A549 (cell line): ENCODE measurements at regions not wholly inside any gene's neighbourhood (a gene's known extent, or its start where the extent isn't known, plus 50 kb on each side); places are given as distances from the start of the nearest gene placed in this dataset.

Source experiments
- ATAC-seq, 2 experiments: fragments of 200-7000 bp in 1 of 2; fragments of >200 bp in 1 of 2; cut with Nextera tagmentation in 1 of 2; cut with Tn5 transposase in 1 of 2; 3 replicates each; pipeline versions ENCODE4 v1.8.0 to v1.9.1; 2018 to 2020; ENCODE audit warnings: mild to moderate bottlenecking in 1 of 2, moderate library complexity in 1 of 2
- CTCF ChIA-PET: fragments of 300-600 bp; sonication (Branson Sonifier 250); formaldehyde crosslinking; extraction: SDS; loops from one replicate; lab custom pipeline; 2021; ENCODE audit warnings: antibody characterized with exemption, inconsistent platforms; lab: Yijun Ruan, JAX
- POLR2A ChIA-PET: fragments of 350-600 bp; formaldehyde crosslinking; extraction: SDS; loops from one replicate; lab custom pipeline; 2021; ENCODE audit warnings: antibody characterized with exemption, inconsistent platforms; lab: Yijun Ruan, JAX
- DNase-seq, 2 experiments: peaks; one replicate each; pipeline versions ENCODE4 v3.0.0 to v3.0.0-alpha.2; 2011 to 2016; ENCODE audit warnings: low read depth in 1 of 2, low spot score in 1 of 2
- FAIRE-seq: peaks from 2 replicates; lab custom pipeline; 2011; peaks lifted over from hg19 to GRCh38; lab: Jason Lieb, UNC
- H3K27ac ChIP-seq, 2 experiments: fragments of >200 bp; sonication (Bioruptor Twin); formaldehyde crosslinking; 3 replicates each; pipeline ENCODE4 v1.5.1; 2016 to 2017
- H3K4me1 ChIP-seq: fragments of >200 bp; sonication (Bioruptor Twin); formaldehyde crosslinking; 3 replicates; pipeline ENCODE4 v1.6.1; 2016
- H3K4me2 ChIP-seq: fragments of >200 bp; sonication (Bioruptor Twin); formaldehyde crosslinking; 3 replicates; pipeline ENCODE4 v1.6.1; 2016
- H3K4me3 ChIP-seq: fragments of >200 bp; sonication (Bioruptor Twin); formaldehyde crosslinking; 3 replicates; pipeline ENCODE4 v1.5.1; 2016
- H3K9me3 ChIP-seq: fragments of >200 bp; sonication (Bioruptor Twin); formaldehyde crosslinking; 3 replicates; pipeline ENCODE4 v1.6.1; 2016
- BCL3 ChIP-seq: fragments of >200 bp; sonication (Bioruptor Twin); formaldehyde crosslinking; IDR thresholded peaks from 3 replicates; pipeline ENCODE4 v1.6.1; 2016
- CBX8 ChIP-seq: fragments of 200-600 bp; sonication (generic); IDR thresholded peaks from 2 replicates; pipeline ENCODE4 v1.6.1; 2016
- CEBPB ChIP-seq, 2 experiments: fragments of >200 bp in 1 of 2; sonication (Bioruptor Twin) in 1 of 2; formaldehyde crosslinking in 1 of 2; IDR thresholded peaks; 2 replicates each; pipeline ENCODE4 v1.6.1; 2012 to 2016
- CHD4 ChIP-seq: fragments of 200-600 bp; sonication (generic); IDR thresholded peaks from 2 replicates; pipeline ENCODE4 v1.6.1; 2016; ENCODE audit warnings: antibody characterized with exemption, mild to moderate bottlenecking, borderline replicate concordance
- EHF ChIP-seq: fragments of 250-450 bp; sonication (Bioruptor Pico); IDR thresholded peaks from 2 replicates; pipeline ENCODE4 v1.5.0; 2020; ENCODE audit warnings: mild to moderate bottlenecking
- ELK1 ChIP-seq: fragments of 150-350 bp; IDR thresholded peaks from 2 replicates; pipeline ENCODE4 v1.6.1; 2014; ENCODE audit warnings: low read depth, mild to moderate bottlenecking, low read length
- FOSL2 ChIP-seq, 2 experiments: fragments of 450-650 bp in 1 of 2; fragments of >200 bp in 1 of 2; sonication (Bioruptor Twin) in 1 of 2; formaldehyde crosslinking; IDR thresholded peaks; 2 replicates each; pipeline versions ENCODE4 v1.5.0 to v1.6.1; 2016 to 2020; ENCODE audit warnings: mild to moderate bottlenecking in 1 of 2, moderate library complexity in 1 of 2
- FOXS1 ChIP-seq: fragments of 250-450 bp; sonication (Bioruptor Pico); IDR thresholded peaks from 2 replicates; pipeline ENCODE4 v1.5.0; 2020; ENCODE audit warnings: mild to moderate bottlenecking, moderate library complexity
- HDAC2 ChIP-seq: fragments of 200-600 bp; sonication (generic); IDR thresholded peaks from 2 replicates; pipeline ENCODE4 v1.6.1; 2016
- MYC ChIP-seq: IDR thresholded peaks from 2 replicates; pipeline ENCODE4 v1.6.1; 2012; ENCODE audit warnings: mild to moderate bottlenecking, inconsistent platforms, low read length, improper control_type of control experiment, borderline replicate concordance
- NFE2L2 ChIP-seq: fragments of 150-350 bp; conservative IDR thresholded peaks from 2 replicates; pipeline ENCODE4 v1.6.1; 2014; ENCODE audit warnings: low read length
- POLR2AphosphoS2 ChIP-seq: conservative IDR thresholded peaks from 2 replicates; pipeline ENCODE4 v1.6.1; 2012; ENCODE audit warnings: low read length, improper control_type of control experiment, inconsistent platforms
- REST ChIP-seq: fragments of 200-600 bp; sonication (generic); IDR thresholded peaks from 2 replicates; pipeline ENCODE4 v1.6.1; 2016; ENCODE audit warnings: antibody characterized with exemption, mild to moderate bottlenecking, moderate library complexity
- SMC3 ChIP-seq: fragments of >200 bp; sonication (Bioruptor Twin); formaldehyde crosslinking; IDR thresholded peaks from 3 replicates; pipeline ENCODE4 v1.6.1; 2018; ENCODE audit warnings: inconsistent platforms
- SREBF2 ChIP-seq: fragments of 450-650 bp; IDR thresholded peaks from 2 replicates; pipeline ENCODE4 v1.6.1; 2014; ENCODE audit warnings: mild to moderate bottlenecking, moderate library complexity
- TFCP2L1 ChIP-seq: fragments of 250-450 bp; sonication (Bioruptor Pico); IDR thresholded peaks from 2 replicates; pipeline ENCODE4 v1.5.0; 2021; ENCODE audit warnings: mild to moderate bottlenecking
- WGBS: methylation state at CpG from one replicate; pipeline ENCODE4 v1.1.6; 2017; ENCODE audit errors: missing lambda C conversion rate; 5-methylcytosine and 5-hydroxymethylcytosine counted together
- TF ChIP-seq, protein P1 (sequence below): IDR thresholded peaks from 2 replicates; pipeline ENCODE4 v1.6.1; 2012

DNA sequence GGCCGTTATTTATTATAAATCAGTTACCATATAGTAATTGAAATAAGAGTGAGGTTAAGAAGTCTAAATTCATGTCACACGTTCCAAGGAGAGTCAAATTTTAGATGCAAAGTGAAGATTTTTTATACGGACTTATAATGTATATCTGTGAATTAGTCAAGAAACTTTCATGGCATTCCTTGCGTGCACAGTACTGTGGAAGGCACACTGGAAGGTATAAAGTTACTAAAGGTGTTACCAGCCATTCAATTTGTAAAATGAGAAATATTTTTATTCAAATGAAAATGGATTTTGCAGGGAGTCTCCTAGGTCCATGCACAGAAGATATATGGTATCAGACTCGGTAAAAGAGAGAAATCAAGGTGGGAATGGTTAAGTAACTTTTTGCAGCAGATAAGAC, 408.1 kb upstream of the CTNND2 start:
- POLR2A ChIA-PET: no interaction called here
- 14% methylated on average over 5 of the region's 5 CpGs for WGBS
- FAIRE-seq: no peak
- CTCF ChIA-PET: no interaction called here
- TF ChIP-seq FOSL2 (IDR thresholded peaks at IDR 0.05) (no peak), FOSL2 (CRISPR knock-in tag; IDR thresholded peaks at IDR 0.05) (no peak), CEBPB (IDR thresholded peaks at IDR 0.05) (no peak), CBX8 (no peak), MYC (no peak), SMC3 (no peak), BCL3 (no peak), CHD4 (no peak), REST (no peak), SREBF2 (no peak), POLR2AphosphoS2 (no peak), NFE2L2 (no peak), TFCP2L1 (CRISPR knock-in tag) (no peak), EHF (CRISPR knock-in tag) (no peak)
- TF ChIP-seq, protein P1, sequence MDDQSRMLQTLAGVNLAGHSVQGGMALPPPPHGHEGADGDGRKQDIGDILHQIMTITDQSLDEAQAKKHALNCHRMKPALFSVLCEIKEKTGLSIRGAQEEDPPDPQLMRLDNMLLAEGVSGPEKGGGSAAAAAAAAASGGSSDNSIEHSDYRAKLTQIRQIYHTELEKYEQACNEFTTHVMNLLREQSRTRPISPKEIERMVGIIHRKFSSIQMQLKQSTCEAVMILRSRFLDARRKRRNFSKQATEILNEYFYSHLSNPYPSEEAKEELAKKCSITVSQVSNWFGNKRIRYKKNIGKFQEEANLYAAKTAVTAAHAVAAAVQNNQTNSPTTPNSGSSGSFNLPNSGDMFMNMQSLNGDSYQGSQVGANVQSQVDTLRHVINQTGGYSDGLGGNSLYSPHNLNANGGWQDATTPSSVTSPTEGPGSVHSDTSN: no peak
- TF ChIP-seq, all 56 proteins: peak for 0
- Histone ChIP-seq H3K27ac (no peak overlapping the region), H3K4me3 (no peak overlapping the region), H3K4me1 (no peaks in the 10 kb centered on the region), H3K4me2 (no peak overlapping the region), H3K9me3 (no peaks in the 10 kb centered on the region)
- ATAC-seq: no peak
- no peak for DNase-seq

GRCh38 chr5:12294151-12294550, 389.9 kb upstream of the CTNND2 start:
- CTCF ChIA-PET: no interaction called here
- Histone ChIP-seq H3K9me3 (peaks cover 11% of the 10 kb centered on the region; the same call in 1 of the 3 replicates), H3K4me1 (no peaks in the 10 kb centered on the region), H3K27ac (no peak overlapping the region), H3K4me2 (no peak overlapping the region), H3K4me3 (no peak overlapping the region)
- WGBS: 5% methylated on average over 4 of the region's 4 CpGs
- TF ChIP-seq, protein P1: no peak
- TF ChIP-seq CHD4 (no peak), FOXS1 (CRISPR knock-in tag) (no peak), ELK1 (no peak), HDAC2 (no peak)
- ATAC-seq (no peak), FAIRE-seq (no peak), DNase-seq (no peak)
- POLR2A ChIA-PET: no interaction called here
